ENCODE measurements at regions not wholly inside any gene's neighbourhood (a gene's known extent, or its start where the extent isn't known, plus 50 kb on each side); places are given as distances from the start of the nearest gene placed in this dataset.

GRCh38 chr6:79421001-79421411, 116.2 kb downstream of the LCA5 start:
- TF ChIP-seq SIN3A (IDR thresholded peaks at IDR 0.05; ENCODE audit: borderline replicate concordance, insufficient read depth, low read length): no peak
- TF ChIP-seq, protein P1, sequence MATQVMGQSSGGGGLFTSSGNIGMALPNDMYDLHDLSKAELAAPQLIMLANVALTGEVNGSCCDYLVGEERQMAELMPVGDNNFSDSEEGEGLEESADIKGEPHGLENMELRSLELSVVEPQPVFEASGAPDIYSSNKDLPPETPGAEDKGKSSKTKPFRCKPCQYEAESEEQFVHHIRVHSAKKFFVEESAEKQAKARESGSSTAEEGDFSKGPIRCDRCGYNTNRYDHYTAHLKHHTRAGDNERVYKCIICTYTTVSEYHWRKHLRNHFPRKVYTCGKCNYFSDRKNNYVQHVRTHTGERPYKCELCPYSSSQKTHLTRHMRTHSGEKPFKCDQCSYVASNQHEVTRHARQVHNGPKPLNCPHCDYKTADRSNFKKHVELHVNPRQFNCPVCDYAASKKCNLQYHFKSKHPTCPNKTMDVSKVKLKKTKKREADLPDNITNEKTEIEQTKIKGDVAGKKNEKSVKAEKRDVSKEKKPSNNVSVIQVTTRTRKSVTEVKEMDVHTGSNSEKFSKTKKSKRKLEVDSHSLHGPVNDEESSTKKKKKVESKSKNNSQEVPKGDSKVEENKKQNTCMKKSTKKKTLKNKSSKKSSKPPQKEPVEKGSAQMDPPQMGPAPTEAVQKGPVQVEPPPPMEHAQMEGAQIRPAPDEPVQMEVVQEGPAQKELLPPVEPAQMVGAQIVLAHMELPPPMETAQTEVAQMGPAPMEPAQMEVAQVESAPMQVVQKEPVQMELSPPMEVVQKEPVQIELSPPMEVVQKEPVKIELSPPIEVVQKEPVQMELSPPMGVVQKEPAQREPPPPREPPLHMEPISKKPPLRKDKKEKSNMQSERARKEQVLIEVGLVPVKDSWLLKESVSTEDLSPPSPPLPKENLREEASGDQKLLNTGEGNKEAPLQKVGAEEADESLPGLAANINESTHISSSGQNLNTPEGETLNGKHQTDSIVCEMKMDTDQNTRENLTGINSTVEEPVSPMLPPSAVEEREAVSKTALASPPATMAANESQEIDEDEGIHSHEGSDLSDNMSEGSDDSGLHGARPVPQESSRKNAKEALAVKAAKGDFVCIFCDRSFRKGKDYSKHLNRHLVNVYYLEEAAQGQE (IDR thresholded peaks at IDR 0.05; ENCODE audit: insufficient read depth in 1 of 2, low read depth in 2 of 2, low read length in 2 of 2): no peak
- TF ChIP-seq POLR2AphosphoS5 (IDR thresholded peaks at IDR 0.05; ENCODE audit: low read depth, low read length): no peak

Data from PFSK-1 (cell line).